Endothelial cell of umbilical vein (primary cell): ENCODE measurements at regions not wholly inside any gene's neighbourhood (a gene's known extent, or its start where the extent isn't known, plus 50 kb on each side); places are given as distances from the start of the nearest gene placed in this dataset.

Experiments used
- BruUV-seq: library from RNA; stranded (reverse); fragments of 400-500 nt; replicated peaks from 2 replicates; lab custom pipeline; 2021; lab: Mats Ljungman, UMichigan
- CTCF ChIA-PET: fragments of 300-600, 350-600 bp; sonication (Branson Sonifier 250); formaldehyde crosslinking; loops from one replicate; lab custom pipeline; 2021; ENCODE audit warnings: antibody characterized with exemption, inconsistent platforms; lab: Charles Lee
- POLR2A ChIA-PET: fragments of 300-600, 350-600 bp; sonication (Branson Sonifier 250); formaldehyde crosslinking; loops from one replicate; lab custom pipeline; 2021; ENCODE audit warnings: antibody characterized with exemption, inconsistent platforms; lab: Charles Lee
- DNase-seq: peaks from one replicate; pipeline ENCODE4 v3.0.0-alpha.2; 2011; ENCODE audit warnings: low read depth, low spot score
- FAIRE-seq: peaks from 2 replicates; lab custom pipeline; 2011; peaks lifted over from hg19 to GRCh38; lab: Jason Lieb, UNC
- H2AFZ ChIP-seq: 2 replicates; pipeline ENCODE4 v1.6.0; 2012; ENCODE audit warnings: low read depth, low read length, control low read depth, inconsistent platforms
- H3K27ac ChIP-seq: 2 replicates; pipeline ENCODE4 v1.5.1; 2011; ENCODE audit warnings: low read depth, mild to moderate bottlenecking, control low read depth, low read length, moderate library complexity; ENCODE audit not compliant: insufficient read depth
- H3K27me3 ChIP-seq, 2 experiments: 2 replicates each; pipeline versions ENCODE4 v1.6.0 to v1.6.1; 2011; ENCODE audit warnings: low read length in 2 of 2, mixed read lengths in 1 of 2; ENCODE audit not compliant: control insufficient read depth in 2 of 2, insufficient read depth in 2 of 2
- H3K36me3 ChIP-seq, 2 experiments: 2 replicates in 1 of 2; 3 replicates in 1 of 2; pipeline ENCODE4 v1.5.1; 2011; ENCODE audit warnings: low read length in 2 of 2, mild to moderate bottlenecking in 1 of 2, moderate library complexity in 1 of 2; ENCODE audit not compliant: control insufficient read depth in 2 of 2, insufficient read depth in 2 of 2; ENCODE audit errors: extremely low read depth in 1 of 2
- H3K4me1 ChIP-seq: 3 replicates; pipeline ENCODE4 v1.5.1; 2011; ENCODE audit warnings: mild to moderate bottlenecking, low read length; ENCODE audit not compliant: control insufficient read depth, insufficient read depth; ENCODE audit errors: extremely low read depth
- H3K4me2 ChIP-seq: 2 replicates; pipeline ENCODE4 v1.6.1; 2011; ENCODE audit warnings: low read length, control low read depth, mixed read lengths; ENCODE audit not compliant: insufficient read depth
- H3K4me3 ChIP-seq, 3 experiments: fragments of 200-600 bp in 1 of 3; sonication (generic), shearing (Covaris generic) in 1 of 3; replicated peaks in 1 of 3; 2 replicates each; pipeline ENCODE4 v1.5.1; 2011 to 2016; ENCODE audit warnings: control low read depth in 3 of 3, low read length in 3 of 3, mild to moderate bottlenecking in 2 of 3, inconsistent platforms in 1 of 3, low read depth in 1 of 3, moderate library complexity in 1 of 3; ENCODE audit not compliant: insufficient read depth in 1 of 3
- H3K79me2 ChIP-seq: 2 replicates; pipeline ENCODE4 v1.6.0; 2012; ENCODE audit warnings: low read length, inconsistent platforms; ENCODE audit not compliant: control insufficient read depth, insufficient read depth
- H3K9ac ChIP-seq: replicated peaks from 2 replicates; pipeline ENCODE3; 2011; ENCODE audit warnings: low read length, control low read depth; ENCODE audit not compliant: insufficient read depth; ENCODE audit errors: extremely low read depth
- H3K9me1 ChIP-seq: replicated peaks from 3 replicates; pipeline ENCODE4 v1.6.0; 2011; ENCODE audit warnings: mild to moderate bottlenecking, low read length; ENCODE audit not compliant: control insufficient read depth, insufficient read depth; ENCODE audit errors: extremely low read depth
- H3K9me3 ChIP-seq: replicated peaks from 2 replicates; pipeline ENCODE4 v1.5.1; 2012; ENCODE audit warnings: low read length, inconsistent platforms; ENCODE audit not compliant: control insufficient read depth, insufficient read depth
- H4K20me1 ChIP-seq: replicated peaks from 2 replicates; pipeline ENCODE3; 2011; ENCODE audit warnings: mild to moderate bottlenecking, low read length; ENCODE audit not compliant: control insufficient read depth, insufficient read depth; ENCODE audit errors: extremely low read depth
- EZH2 ChIP-seq: IDR thresholded peaks from 2 replicates; pipeline ENCODE4 v1.6.1; 2012; ENCODE audit warnings: borderline replicate concordance, low read depth, mild to moderate bottlenecking, moderate library complexity, low read length, inconsistent platforms; ENCODE audit not compliant: severe bottlenecking
- GATA2 ChIP-seq: IDR thresholded peaks from 2 replicates; pipeline ENCODE4 v1.7.0; 2011; ENCODE audit warnings: low read depth, mild to moderate bottlenecking, moderate library complexity, mixed read lengths, low read length; ENCODE audit not compliant: insufficient read length, insufficient read depth
- MYC ChIP-seq: IDR thresholded peaks from one replicate; pipeline ENCODE4 v1.6.1; 2011; ENCODE audit warnings: mild to moderate bottlenecking, low read depth, low read length
- POLR2A ChIP-seq: IDR thresholded peaks from 2 replicates; pipeline ENCODE4 v1.6.1; 2012; ENCODE audit warnings: low read depth, mild to moderate bottlenecking, control low read depth, low read length
- POLR2AphosphoS5 ChIP-seq: IDR thresholded peaks from 2 replicates; pipeline ENCODE4 v1.6.1; 2012; ENCODE audit warnings: low read depth, mild to moderate bottlenecking, control low read depth, low read length, moderate library complexity; ENCODE audit not compliant: insufficient read depth
- dilution Hi-C: fragments of 300-500 bp; cut with MboI; formaldehyde crosslinking; loops from one replicate; pipeline ENCODE4 v1.15.0; 2019; ENCODE audit warnings: low sequenced_read_pairs; ENCODE audit not compliant: extremely low pct_ligation_motif_present
- intact Hi-C: fragments of 100-400 bp; cut with micrococcal nuclease; formaldehyde crosslinking; loops from one replicate; pipeline ENCODE4 v1.10.0; 2022
- TF ChIP-seq, protein P1 (sequence below), 2 donors: IDR thresholded peaks; 1 replicate in 1 of 2; 2 replicates in 1 of 2; pipeline ENCODE4 v1.5.1; 2011; ENCODE audit warnings: low read length in 2 of 2, mild to moderate bottlenecking in 2 of 2, moderate library complexity in 2 of 2, control low read depth in 1 of 2, inconsistent platforms in 1 of 2, low read depth in 1 of 2; ENCODE audit not compliant: insufficient read depth in 1 of 2; ENCODE audit errors: extremely low read depth in 1 of 2

DNA sequence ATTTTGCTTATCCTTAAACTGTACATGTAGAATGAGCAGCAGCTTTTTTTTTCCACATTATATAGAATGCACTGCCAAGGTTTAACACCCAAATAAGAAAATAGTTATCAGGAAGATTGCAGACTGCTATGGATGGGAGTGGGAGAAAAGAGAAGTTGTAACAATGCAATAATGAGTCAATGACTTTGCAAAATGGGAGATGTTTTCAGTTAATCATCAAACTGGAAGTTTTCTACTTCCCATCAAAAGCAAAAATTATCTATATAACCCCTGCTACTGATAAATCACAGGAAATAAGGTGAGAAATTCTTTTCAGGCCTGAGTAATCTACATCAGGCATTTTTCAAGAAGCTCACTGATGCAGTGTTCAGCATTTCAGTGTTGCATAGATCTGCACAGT is 309.1 kb downstream of the GXYLT1 start:
- dilution Hi-C loops = no loop called here
- intact Hi-C loops = no loop called here
- Histone ChIP-seq H2AFZ (no peak overlapping the region), H3K4me2 (no peak overlapping the region), H3K9me1 (no peaks in the 10 kb centered on the region), H3K9ac (no peak overlapping the region), H3K9me3 (no peaks in the 10 kb centered on the region), H3K79me2 (no peaks in the 10 kb centered on the region), H3K36me3 (no peaks in the 10 kb centered on the region), H3K4me3 (no peak overlapping the region), H3K4me1 (no peaks in the 10 kb centered on the region), H3K27me3 (peaks cover 1 to 3% of the 10 kb centered on the region in 2 experiments), H3K27ac (no peak overlapping the region), H4K20me1 (no peaks in the 10 kb centered on the region)
- no TSS peak for BruUV-seq
- FAIRE-seq = no peak
- ChIA-PET POLR2A (no interaction called here), CTCF (interaction anchor here (0.9 kb wide), 1 partner anchor 15 kb away, joined by 3 read pairs; no protein-coding TSS in a partner anchor)
- DNase-seq = no peak
- TF ChIP-seq, protein P1, sequence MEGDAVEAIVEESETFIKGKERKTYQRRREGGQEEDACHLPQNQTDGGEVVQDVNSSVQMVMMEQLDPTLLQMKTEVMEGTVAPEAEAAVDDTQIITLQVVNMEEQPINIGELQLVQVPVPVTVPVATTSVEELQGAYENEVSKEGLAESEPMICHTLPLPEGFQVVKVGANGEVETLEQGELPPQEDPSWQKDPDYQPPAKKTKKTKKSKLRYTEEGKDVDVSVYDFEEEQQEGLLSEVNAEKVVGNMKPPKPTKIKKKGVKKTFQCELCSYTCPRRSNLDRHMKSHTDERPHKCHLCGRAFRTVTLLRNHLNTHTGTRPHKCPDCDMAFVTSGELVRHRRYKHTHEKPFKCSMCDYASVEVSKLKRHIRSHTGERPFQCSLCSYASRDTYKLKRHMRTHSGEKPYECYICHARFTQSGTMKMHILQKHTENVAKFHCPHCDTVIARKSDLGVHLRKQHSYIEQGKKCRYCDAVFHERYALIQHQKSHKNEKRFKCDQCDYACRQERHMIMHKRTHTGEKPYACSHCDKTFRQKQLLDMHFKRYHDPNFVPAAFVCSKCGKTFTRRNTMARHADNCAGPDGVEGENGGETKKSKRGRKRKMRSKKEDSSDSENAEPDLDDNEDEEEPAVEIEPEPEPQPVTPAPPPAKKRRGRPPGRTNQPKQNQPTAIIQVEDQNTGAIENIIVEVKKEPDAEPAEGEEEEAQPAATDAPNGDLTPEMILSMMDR (IDR thresholded peaks at IDR 0.05; ENCODE audit: extremely low read depth in 1 of 2, insufficient read depth in 1 of 2, low read depth in 1 of 2, low read length in 2 of 2) = no peak
- TF ChIP-seq MYC (no peak), POLR2A (no peak), GATA2 (no peak), EZH2 (no peak)

DNA sequence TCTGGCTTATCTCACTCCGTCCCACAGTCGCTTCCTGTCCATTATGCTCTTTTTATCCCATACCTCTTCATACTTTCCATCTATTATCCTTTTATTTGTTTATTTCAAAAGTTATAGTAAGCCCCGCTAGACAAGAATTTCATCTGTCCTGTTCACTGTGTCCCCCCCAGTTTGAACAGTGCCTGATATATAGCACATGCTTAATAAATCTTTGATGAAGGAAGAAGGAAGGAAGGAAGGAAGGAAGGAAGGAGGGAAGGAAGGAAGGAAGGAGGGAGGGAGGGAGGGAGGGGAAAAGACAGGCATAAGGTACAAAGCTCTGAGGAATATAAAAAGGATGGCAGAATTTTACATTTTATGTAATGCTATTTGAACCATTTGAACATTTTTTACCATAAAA is 324.7 kb downstream of the GXYLT1 start:
- no peak overlapping the region for H2AFZ ChIP-seq
- no peaks in the 10 kb centered on the region for H3K27me3 ChIP-seq
- no peaks in the 10 kb centered on the region for H4K20me1 ChIP-seq
- no peaks in the 10 kb centered on the region for H3K36me3 ChIP-seq
- H3K9ac ChIP-seq = no peak overlapping the region
- no TSS peak for BruUV-seq
- H3K4me3 ChIP-seq = no peak overlapping the region
- no peak for DNase-seq
- intact Hi-C loops = no loop called here
- H3K4me2 ChIP-seq = no peak overlapping the region
- CTCF ChIA-PET = interaction anchor here (1.7 kb wide), 1 partner anchor 18 kb away, joined by 3 read pairs; no protein-coding TSS in a partner anchor
- no peaks in the 10 kb centered on the region for H3K9me3 ChIP-seq
- FAIRE-seq = no peak
- TF ChIP-seq POLR2AphosphoS5 = no peak
- no peak for TF ChIP-seq EZH2
- no peak for TF ChIP-seq POLR2A
- POLR2A ChIA-PET = no interaction called here
- H3K27ac ChIP-seq = no peak overlapping the region
- no peaks in the 10 kb centered on the region for H3K4me1 ChIP-seq
- H3K9me1 ChIP-seq = no peaks in the 10 kb centered on the region
- H3K79me2 ChIP-seq = no peaks in the 10 kb centered on the region
- dilution Hi-C loops = no loop called here
